Esophagus muscularis mucosa (tissue), 4 donors: ENCODE measurements at regions not wholly inside any gene's neighbourhood (a gene's known extent, or its start where the extent isn't known, plus 50 kb on each side); places are given as distances from the start of the nearest gene placed in this dataset.
A peak's percentile ranks its signal among the peaks of the same experiment; 100 is the strongest.

Experiments used
- DNase-seq: peaks from one replicate; pipeline ENCODE4 v3.0.0-alpha.2; 2017; ENCODE audit errors: extremely low spot score
- H3K27ac ChIP-seq, 4 donors: fragments of 200-600 bp; sonication (generic); replicated peaks in 1 of 4; 1 replicate in 3 of 4; 2 replicates in 1 of 4; pipeline ENCODE4 v1.5.1; 2016 to 2019; ENCODE audit warnings: mild to moderate bottlenecking in 1 of 4
- H3K27me3 ChIP-seq, 4 donors: fragments of 200-600 bp; sonication (generic); one replicate each; pipeline versions ENCODE4 v1.5.1 to v1.6.0; 2016 to 2019
- H3K36me3 ChIP-seq, 4 donors: fragments of 200-600 bp; sonication (generic); one replicate each; pipeline ENCODE4 v1.5.1; 2016 to 2019
- H3K4me1 ChIP-seq, 4 donors: fragments of 200-600 bp; sonication (generic); one replicate each; pipeline ENCODE4 v1.5.1; 2016 to 2019
- H3K4me3 ChIP-seq, 4 donors: fragments of 200-600 bp; sonication (generic); 1 replicate in 2 of 4; 2 replicates in 2 of 4; pipeline ENCODE4 v1.5.1; 2016 to 2019; ENCODE audit warnings: mild to moderate bottlenecking in 4 of 4, moderate library complexity in 1 of 4
- H3K9me3 ChIP-seq, 4 donors: fragments of 200-600 bp; sonication (generic); 1 replicate in 3 of 4; 2 replicates in 1 of 4; pipeline ENCODE4 v1.5.1; 2016 to 2019
- EP300 ChIP-seq: sonication (generic); formaldehyde crosslinking; IDR thresholded peaks from one replicate; pipeline ENCODE4 v1.6.1; 2017; ENCODE audit warnings: antibody characterized with exemption
- POLR2A ChIP-seq: fragments of 450-650 bp; IDR thresholded peaks from one replicate; pipeline ENCODE4 v1.6.1; 2017; ENCODE audit warnings: antibody characterized with exemption, moderate library complexity, mild to moderate bottlenecking, low read depth
- POLR2AphosphoS5 ChIP-seq, 2 donors: sonication (generic); formaldehyde crosslinking; IDR thresholded peaks; one replicate each; pipeline ENCODE4 v1.6.1; 2017; ENCODE audit warnings: antibody characterized with exemption in 2 of 2
- WGBS: methylation state at CpG from one replicate; pipeline ENCODE4 v1.1.5; 2018; 5-methylcytosine and 5-hydroxymethylcytosine counted together
- intact Hi-C: fragments of 100-400 bp; cut with DNase I; formaldehyde crosslinking; loops from one replicate; pipeline ENCODE4 v1.15.1; 2023
- TF ChIP-seq, protein P1 (sequence below), 3 experiments: fragments of 200-600 bp in 2 of 3; fragments of 450-650 bp in 1 of 3; sonication (generic) in 2 of 3; IDR thresholded peaks; one replicate each; pipeline ENCODE4 v1.5.1; 2017 to 2019; ENCODE audit warnings: antibody characterized with exemption in 3 of 3, mild to moderate bottlenecking in 2 of 3, moderate library complexity in 1 of 3

DNA sequence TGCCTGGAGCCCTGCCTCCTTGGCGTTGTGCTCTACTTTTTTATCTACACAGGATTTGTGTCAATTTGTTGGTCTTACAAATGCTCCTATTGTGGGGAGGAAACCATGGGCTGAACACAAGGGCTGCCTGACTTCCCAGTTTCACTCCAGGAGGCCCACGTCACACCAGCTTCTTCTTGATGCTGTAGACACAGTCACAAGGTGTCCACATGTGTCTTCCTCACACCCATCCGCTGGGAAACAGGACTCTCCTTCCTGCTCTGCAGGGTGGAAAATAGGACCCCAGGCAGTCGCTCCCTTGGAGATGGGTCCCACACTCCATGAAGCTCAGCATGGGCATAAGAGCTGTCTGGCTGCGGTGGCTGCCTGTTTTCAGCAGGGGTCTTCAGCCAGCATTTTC lies 468.2 kb downstream of the EPHA4 start:
- intact Hi-C loops = loop anchor here (10.0 kb wide), 1 partner anchor 471 kb away; the partner anchor contains the start of gene EPHA4
- WGBS = 74% methylated on average over 5 of the region's 5 CpGs
- DNase-seq = no peak

DNA sequence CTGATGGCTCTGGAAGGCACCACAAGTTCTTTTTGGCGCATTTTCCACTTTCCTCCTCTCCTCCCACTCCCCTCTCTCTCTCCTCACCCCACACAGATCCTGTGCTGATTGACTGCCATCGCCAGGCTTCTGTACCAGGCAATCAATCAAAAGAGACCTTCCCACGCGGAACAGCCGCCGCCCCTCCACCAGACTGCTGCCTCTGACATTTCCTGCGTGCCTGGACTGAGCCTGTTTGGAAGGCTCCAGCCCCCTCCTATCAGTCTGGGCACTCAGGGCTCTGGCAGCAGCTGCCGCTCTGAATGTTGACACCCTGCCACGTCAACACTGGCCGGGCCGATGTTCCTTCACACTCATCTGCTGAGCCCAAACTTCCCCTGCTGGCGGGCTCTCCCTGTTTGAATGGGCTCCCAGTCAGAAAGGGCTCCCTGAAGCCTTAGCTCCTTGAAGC lies 467.7 kb downstream of the EPHA4 start:
- Histone ChIP-seq H3K4me1 (peaks cover 15 to 22% (median 18%) of the 10 kb centered on the region in 4 donors), H3K27me3 (no peaks in the 10 kb centered on the region), H3K27ac (peak overlapping the region in 2 of 4 donors; percentile 2 to 32), H3K9me3 (no peaks in the 10 kb centered on the region), H3K4me3 (peak overlapping the region in 3 of 4 donors; percentile 15 to 31 (median 29)), H3K36me3 (no peaks in the 10 kb centered on the region)
- intact Hi-C loops = loop anchor here (10.0 kb wide), 1 partner anchor 470 kb away; the partner anchor contains the start of gene EPHA4
- WGBS = 19% methylated on average over 9 of the region's 12 CpGs
- peak in 1 of 2 donors; percentile 5 for TF ChIP-seq POLR2AphosphoS5 (IDR thresholded peaks at IDR 0.05)
- TF ChIP-seq POLR2A = no peak
- TF ChIP-seq, protein P1, sequence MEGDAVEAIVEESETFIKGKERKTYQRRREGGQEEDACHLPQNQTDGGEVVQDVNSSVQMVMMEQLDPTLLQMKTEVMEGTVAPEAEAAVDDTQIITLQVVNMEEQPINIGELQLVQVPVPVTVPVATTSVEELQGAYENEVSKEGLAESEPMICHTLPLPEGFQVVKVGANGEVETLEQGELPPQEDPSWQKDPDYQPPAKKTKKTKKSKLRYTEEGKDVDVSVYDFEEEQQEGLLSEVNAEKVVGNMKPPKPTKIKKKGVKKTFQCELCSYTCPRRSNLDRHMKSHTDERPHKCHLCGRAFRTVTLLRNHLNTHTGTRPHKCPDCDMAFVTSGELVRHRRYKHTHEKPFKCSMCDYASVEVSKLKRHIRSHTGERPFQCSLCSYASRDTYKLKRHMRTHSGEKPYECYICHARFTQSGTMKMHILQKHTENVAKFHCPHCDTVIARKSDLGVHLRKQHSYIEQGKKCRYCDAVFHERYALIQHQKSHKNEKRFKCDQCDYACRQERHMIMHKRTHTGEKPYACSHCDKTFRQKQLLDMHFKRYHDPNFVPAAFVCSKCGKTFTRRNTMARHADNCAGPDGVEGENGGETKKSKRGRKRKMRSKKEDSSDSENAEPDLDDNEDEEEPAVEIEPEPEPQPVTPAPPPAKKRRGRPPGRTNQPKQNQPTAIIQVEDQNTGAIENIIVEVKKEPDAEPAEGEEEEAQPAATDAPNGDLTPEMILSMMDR (IDR thresholded peaks at IDR 0.05) = peak in 1 of 3 experiments; percentile 11
- no peak for TF ChIP-seq EP300
- no peak for DNase-seq

More for the DNA sequence above, 468.2 kb downstream of the EPHA4 start:
- Histone ChIP-seq H3K27me3 (no peaks in the 10 kb centered on the region), H3K9me3 (no peaks in the 10 kb centered on the region), H3K27ac (peak overlapping the region in 2 of 4 donors; percentile 2 to 32), H3K4me1 (peaks cover 15 to 22% (median 18%) of the 10 kb centered on the region in 4 donors), H3K4me3 (peak overlapping the region in 1 of 4 donors; percentile 31), H3K36me3 (no peaks in the 10 kb centered on the region)
- no peak for TF ChIP-seq POLR2A
- no peak for TF ChIP-seq POLR2AphosphoS5 (IDR thresholded peaks at IDR 0.05)
- no peak for TF ChIP-seq EP300
- TF ChIP-seq, protein P1 (IDR thresholded peaks at IDR 0.05) = no peak

DNA sequence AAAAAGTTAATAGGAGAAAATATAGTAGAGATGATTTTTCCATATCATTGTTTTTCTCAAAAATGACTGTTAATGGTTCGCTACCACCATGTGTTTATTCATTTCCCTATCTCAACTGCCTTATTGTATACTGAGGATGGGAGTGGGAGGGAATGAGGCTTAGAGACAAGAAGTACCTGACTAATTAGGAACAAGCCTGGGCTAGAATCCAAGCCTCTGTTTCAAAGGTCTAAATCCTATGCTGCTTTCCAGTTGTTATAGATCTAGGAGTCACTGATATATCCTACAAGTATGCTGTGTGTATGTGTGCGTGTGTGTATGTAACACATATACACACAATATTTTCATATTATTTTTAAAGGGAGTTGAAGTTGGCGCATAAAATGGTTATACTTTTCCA lies 465.9 kb downstream of the EPHA4 start:
- Histone ChIP-seq H3K4me3 (no peak overlapping the region), H3K27me3 (no peaks in the 10 kb centered on the region), H3K4me1 (peaks cover 15 to 22% (median 18%) of the 10 kb centered on the region in 4 donors), H3K36me3 (no peaks in the 10 kb centered on the region), H3K27ac (no peak overlapping the region), H3K9me3 (no peaks in the 10 kb centered on the region)
- DNase-seq = no peak
- 96% methylated on average over 3 of the region's 3 CpGs for WGBS
- intact Hi-C loops = loop anchor here (10.0 kb wide), 1 partner anchor 469 kb away; the partner anchor contains the start of gene EPHA4
- no peak for TF ChIP-seq POLR2A
- TF ChIP-seq, protein P1 (IDR thresholded peaks at IDR 0.05) = no peak
- no peak for TF ChIP-seq EP300
- TF ChIP-seq POLR2AphosphoS5 (IDR thresholded peaks at IDR 0.05) = no peak

DNA sequence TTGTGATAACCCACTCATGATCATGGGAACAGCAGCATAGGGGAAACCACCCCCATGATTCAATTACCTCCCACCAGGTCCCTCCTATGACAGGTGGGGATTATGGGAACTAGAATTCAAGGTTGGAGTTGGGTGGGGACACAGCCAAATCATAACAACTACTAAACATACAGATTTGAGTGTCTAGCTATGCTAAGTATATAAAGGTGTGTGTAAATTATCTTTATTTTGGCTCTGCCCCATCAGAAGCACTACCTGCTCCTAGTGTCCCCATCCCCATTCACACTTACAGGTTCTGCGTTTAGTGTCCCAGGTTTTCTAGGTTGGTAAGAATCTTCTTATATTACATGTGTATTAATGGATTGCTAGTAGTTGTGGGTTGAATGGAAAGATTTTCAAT lies 464.7 kb downstream of the EPHA4 start:
- intact Hi-C loops = loop anchor here (10.0 kb wide), 1 partner anchor 467 kb away; the partner anchor contains the start of gene EPHA4
- no peaks in the 10 kb centered on the region for H3K27me3 ChIP-seq
- no peak for DNase-seq
- H3K9me3 ChIP-seq = no peaks in the 10 kb centered on the region
- no peak overlapping the region for H3K4me3 ChIP-seq
- 89% methylated on average over 1 of the region's 1 CpG for WGBS
- no peak overlapping the region for H3K27ac ChIP-seq
- no peaks in the 10 kb centered on the region for H3K36me3 ChIP-seq
- H3K4me1 ChIP-seq = peaks cover 15 to 22% (median 18%) of the 10 kb centered on the region in 4 donors
- no peak for TF ChIP-seq EP300
- no peak for TF ChIP-seq POLR2AphosphoS5 (IDR thresholded peaks at IDR 0.05)
- TF ChIP-seq, protein P1 (IDR thresholded peaks at IDR 0.05) = no peak
- no peak for TF ChIP-seq POLR2A
